NCI-H1694 treated with DMSO at 0.1 percent for 48 hours (cell line): ENCODE measurements at regions not wholly inside any gene's neighbourhood (a gene's known extent, or its start where the extent isn't known, plus 50 kb on each side); places are given as distances from the start of the nearest gene placed in this dataset.
A peak's percentile ranks its signal among the peaks of the same experiment; 100 is the strongest.

ENCODE experiments used
- DNase-seq: peaks from one replicate; lab custom pipeline; 2025; lab: John Stamatoyannopoulos, UW

DNA sequence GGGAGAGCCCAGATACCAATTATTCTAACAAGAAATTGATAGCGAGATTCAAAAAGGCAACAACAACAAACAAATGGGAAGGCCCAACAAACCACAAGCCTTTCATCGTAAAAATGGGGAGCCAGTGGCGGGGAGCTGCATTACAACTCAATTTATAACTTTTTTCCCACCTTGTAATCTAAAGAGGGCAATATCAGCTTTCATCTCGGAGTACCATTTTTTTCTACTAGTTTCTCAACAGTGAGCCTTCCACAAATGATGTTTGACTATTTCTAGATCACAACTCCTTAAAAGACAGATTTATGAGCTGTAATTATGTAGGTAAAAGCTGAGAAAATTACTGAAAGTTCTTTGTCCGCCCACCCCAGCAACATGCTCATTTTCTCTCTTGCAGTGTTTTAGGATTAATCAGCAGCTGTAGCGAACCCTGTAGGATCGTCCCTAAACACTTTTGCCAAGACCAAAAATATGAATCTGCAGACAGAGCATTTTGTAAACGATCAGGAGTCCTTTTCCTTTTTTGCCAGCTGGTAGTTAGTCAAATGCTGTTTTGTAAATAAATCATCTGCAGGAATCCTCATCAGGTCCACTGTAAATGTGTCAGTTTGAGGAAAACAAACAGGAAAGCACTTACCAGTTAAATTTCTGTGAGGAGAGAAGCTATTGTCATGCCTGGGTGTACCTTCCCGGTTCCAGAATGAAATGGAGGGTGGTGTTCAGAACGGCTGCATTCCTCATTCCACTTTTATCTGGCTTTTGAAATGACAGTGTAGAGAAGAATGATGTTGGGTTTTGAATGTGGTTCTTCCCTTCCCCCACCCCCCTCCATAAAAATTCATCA, 53.2 kb downstream of the EEF1B2 start:
- DNase-seq = peak; percentile 74

GRCh38 chr2:206213514-206213845, 53.8 kb downstream of the EEF1B2 start:
- no peak for DNase-seq

DNA sequence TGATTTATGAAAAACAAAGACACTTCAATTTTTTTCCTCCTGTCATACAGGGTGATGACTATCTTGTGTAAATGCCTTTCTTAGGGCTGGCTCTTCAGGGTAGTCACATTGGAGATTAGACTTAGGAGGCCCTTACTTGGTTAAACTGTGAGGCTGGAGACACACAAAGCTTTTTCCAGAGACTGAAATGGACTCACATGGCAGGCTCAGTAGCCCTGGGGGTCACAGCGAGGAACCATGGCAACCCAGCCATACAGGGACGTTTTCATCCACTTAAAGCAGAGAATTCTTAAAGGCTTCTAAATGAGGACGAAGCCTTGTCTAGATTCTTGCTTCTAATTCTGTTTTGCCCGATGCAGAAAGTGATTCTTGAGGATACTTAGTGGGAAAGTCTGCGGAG, 57.3 kb upstream of the ZDBF2 start:
- no peak for DNase-seq

DNA sequence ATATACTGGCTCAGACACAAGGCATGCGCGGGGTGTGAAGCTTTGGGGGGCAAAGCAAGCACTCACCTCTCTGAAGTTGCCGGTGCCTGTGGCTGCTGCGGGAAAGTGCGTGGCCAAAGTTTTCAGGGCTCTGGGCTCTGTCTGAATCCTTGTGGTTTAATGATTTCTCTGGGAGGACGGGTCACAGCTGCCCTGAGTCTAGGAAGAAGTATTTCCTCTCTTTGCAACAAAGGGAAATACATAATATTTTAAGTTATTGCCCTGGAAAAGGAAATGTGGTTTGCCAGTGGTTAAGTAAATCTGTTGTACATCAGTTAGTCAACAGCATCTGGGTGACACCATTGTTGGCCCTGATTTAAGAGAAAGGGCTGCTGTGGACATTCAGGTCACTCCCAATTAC, 56.7 kb upstream of the ZDBF2 start:
- no peak for DNase-seq

DNA sequence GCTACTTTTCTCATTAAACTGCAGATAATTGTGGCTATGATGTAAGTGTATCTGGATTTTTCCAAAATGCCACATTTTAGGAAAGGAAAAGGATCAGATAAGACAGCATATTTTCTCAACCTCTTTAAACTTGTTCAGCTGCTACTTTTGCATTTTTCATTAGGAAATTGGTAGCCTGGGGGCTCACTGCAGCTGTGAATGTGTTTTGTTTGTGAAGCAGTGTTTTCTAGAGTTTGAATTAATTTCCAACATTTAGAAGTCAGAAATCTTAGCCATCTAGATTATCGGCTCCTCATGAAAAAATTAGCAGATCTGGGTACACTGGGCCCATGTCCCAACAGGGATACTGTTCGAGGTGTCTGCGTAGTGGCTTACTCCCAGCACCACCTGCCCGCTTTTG, 56.3 kb upstream of the ZDBF2 start:
- no peak for DNase-seq

DNA sequence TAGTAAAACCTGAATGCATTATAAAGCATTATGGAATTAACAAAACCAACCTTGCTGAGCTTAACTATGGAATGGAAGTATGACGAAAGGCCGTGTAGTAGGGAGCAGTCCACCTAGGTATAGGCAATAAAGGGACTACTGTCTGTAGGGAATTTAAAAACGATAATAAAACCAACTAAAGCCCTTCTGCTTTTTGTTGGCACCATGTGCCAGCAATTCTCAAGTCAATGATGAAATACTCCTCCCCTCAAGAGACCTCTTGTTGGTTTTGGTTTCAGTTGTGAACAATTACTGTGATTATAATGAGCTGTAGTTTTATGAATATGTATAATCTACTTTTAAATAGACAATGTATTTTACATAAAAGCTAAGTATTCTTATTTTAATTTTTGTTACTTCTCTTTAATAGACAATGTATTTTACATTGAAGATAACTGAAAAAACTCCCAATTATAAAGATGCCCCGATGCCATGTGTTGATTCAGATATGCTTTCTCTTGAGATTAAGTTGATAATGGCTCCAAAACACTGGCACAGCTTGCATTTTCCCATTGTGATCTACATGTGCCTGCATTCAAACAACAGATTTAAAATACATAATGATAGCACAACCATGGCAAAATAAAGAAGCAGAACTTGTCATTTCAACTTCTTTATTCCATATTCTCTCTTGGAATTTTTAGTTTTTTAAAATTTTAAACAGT, 55.5 kb upstream of the ZDBF2 start:
- no peak for DNase-seq

DNA sequence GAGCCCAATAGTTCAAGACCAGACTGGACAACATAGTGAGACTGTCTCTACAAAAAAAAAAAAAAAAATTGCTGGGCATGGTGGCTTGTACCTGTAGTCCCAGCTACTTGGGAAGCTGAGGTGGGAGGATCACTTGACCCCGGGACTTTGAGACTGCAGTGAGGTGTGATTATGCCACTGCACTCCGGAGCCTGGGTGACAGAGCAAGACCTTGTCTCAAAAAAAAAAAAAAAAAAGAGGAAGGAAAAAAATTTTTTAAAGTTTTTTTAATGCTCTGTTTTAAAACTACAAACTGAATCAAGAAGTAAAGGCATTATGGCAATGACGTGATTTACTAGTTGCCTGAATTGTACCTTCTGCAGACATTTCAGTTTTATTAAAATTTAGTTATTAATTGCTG, 54.5 kb upstream of the ZDBF2 start:
- no peak for DNase-seq

- no peak for DNase-seq
These were observed 53.5 kb upstream of the ZDBF2 start for GRCh38 chr2:206220997-206221396.
